ENCODE measurements at regions not wholly inside any gene's neighbourhood (a gene's known extent, or its start where the extent isn't known, plus 50 kb on each side); places are given as distances from the start of the nearest gene placed in this dataset.

- H3K4me2 ChIP-seq (replicated peaks; ENCODE audit: extremely low read depth, low read length, poor library complexity, severe bottlenecking), result no peak overlapping the region
- Mint-ChIP-seq H3K27ac (no peak overlapping the region), H3K4me1 (no peaks in the 10 kb centered on the region), H3K4me3 (no peak overlapping the region), H3K9me3 (peaks cover 0 to 17% (median 9%) of the 10 kb centered on the region in 7 donors), H3K36me3 (no peaks in the 10 kb centered on the region), H3K27me3 (ENCODE audit: low read depth in 3 of 3) (no peaks in the 10 kb centered on the region)
- H3K4me3 ChIP-seq (replicated peaks in 1 of 3; ENCODE audit: low read depth in 2 of 3, low read length in 3 of 3), result no peak overlapping the region
- no peaks in the 10 kb centered on the region for H3K79me2 ChIP-seq (ENCODE audit: insufficient read depth, low read length)
- TF ChIP-seq CTCF (IDR thresholded peaks at IDR 0.05), result no peak
- H3K9ac ChIP-seq (ENCODE audit: insufficient read depth, low read length, poor library complexity, severe bottlenecking), result no peak overlapping the region
- no peak overlapping the region for H2AFZ ChIP-seq (ENCODE audit: insufficient read depth, low read depth, low read length, poor library complexity, severe bottlenecking)
- DNase-seq, result no peak
- WGBS (ENCODE audit: insufficient coverage), result 92% methylated on average over 2 of the region's 7 CpGs
- H3K4me1 ChIP-seq (ENCODE audit: control insufficient read depth in 1 of 2, insufficient read depth in 2 of 2, low read length in 2 of 2), result no peaks in the 10 kb centered on the region
- no peak overlapping the region for H3K27ac ChIP-seq (ENCODE audit: low read depth in 1 of 2, low read length in 2 of 2)
- H3K9me3 ChIP-seq (replicated peaks in 1 of 2; ENCODE audit: control insufficient read depth in 1 of 2, insufficient read depth in 1 of 2, low read length in 2 of 2), result peaks cover 6 to 10% of the 10 kb centered on the region in 2 donors
- intact Hi-C loops (cut with micrococcal nuclease), result no loop called here
- no peaks in the 10 kb centered on the region for H3K27me3 ChIP-seq (ENCODE audit: control insufficient read depth in 2 of 2, insufficient read depth in 2 of 2, low read length in 2 of 2)
- H4K20me1 ChIP-seq (ENCODE audit: insufficient read depth, low read length), result no peaks in the 10 kb centered on the region
- H3K36me3 ChIP-seq (replicated peaks in 1 of 2; ENCODE audit: control insufficient read depth in 1 of 2, insufficient read depth in 2 of 2, low read length in 2 of 2), result no peaks in the 10 kb centered on the region
Observed at GRCh38 chr7:9671979-9672917, 1238.8 kb downstream of the NXPH1 start.

- Mint-ChIP-seq H3K36me3 (no peaks in the 10 kb centered on the region), H3K9me3 (peaks cover 0 to 12% (median 4%) of the 10 kb centered on the region in 7 donors), H3K4me1 (no peaks in the 10 kb centered on the region), H3K27me3 (ENCODE audit: low read depth in 3 of 3) (no peaks in the 10 kb centered on the region), H3K4me3 (no peak overlapping the region), H3K27ac (no peak overlapping the region)
- no peak overlapping the region for H2AFZ ChIP-seq (ENCODE audit: insufficient read depth, low read depth, low read length, poor library complexity, severe bottlenecking)
- intact Hi-C loops (cut with micrococcal nuclease), result no loop called here
- no peak overlapping the region for H3K4me3 ChIP-seq (replicated peaks in 1 of 3; ENCODE audit: low read depth in 2 of 3, low read length in 3 of 3)
- no peak for DNase-seq
- no peaks in the 10 kb centered on the region for H3K79me2 ChIP-seq (ENCODE audit: insufficient read depth, low read length)
- no peak overlapping the region for H3K27ac ChIP-seq (ENCODE audit: low read depth in 1 of 2, low read length in 2 of 2)
- H3K9me3 ChIP-seq (replicated peaks in 1 of 2; ENCODE audit: control insufficient read depth in 1 of 2, insufficient read depth in 1 of 2, low read length in 2 of 2), result peaks cover 0 to 3% of the 10 kb centered on the region in 2 donors
- H4K20me1 ChIP-seq (ENCODE audit: insufficient read depth, low read length), result no peaks in the 10 kb centered on the region
- no peaks in the 10 kb centered on the region for H3K36me3 ChIP-seq (replicated peaks in 1 of 2; ENCODE audit: control insufficient read depth in 1 of 2, insufficient read depth in 2 of 2, low read length in 2 of 2)
- H3K27me3 ChIP-seq (ENCODE audit: control insufficient read depth in 2 of 2, insufficient read depth in 2 of 2, low read length in 2 of 2), result no peaks in the 10 kb centered on the region
- no peak overlapping the region for H3K9ac ChIP-seq (ENCODE audit: insufficient read depth, low read length, poor library complexity, severe bottlenecking)
- no peaks in the 10 kb centered on the region for H3K4me1 ChIP-seq (ENCODE audit: control insufficient read depth in 1 of 2, insufficient read depth in 2 of 2, low read length in 2 of 2)
- no peak overlapping the region for H3K4me2 ChIP-seq (replicated peaks; ENCODE audit: extremely low read depth, low read length, poor library complexity, severe bottlenecking)
- TF ChIP-seq CTCF (IDR thresholded peaks at IDR 0.05), result no peak
- 80% methylated on average over 2 of the region's 2 CpGs for WGBS (ENCODE audit: insufficient coverage)
Observed at GRCh38 chr7:9680713-9681112, 1247.3 kb downstream of the NXPH1 start.
